ENCODE measurements at regions not wholly inside any gene's neighbourhood (a gene's known extent, or its start where the extent isn't known, plus 50 kb on each side); places are given as distances from the start of the nearest gene placed in this dataset.
A peak's percentile ranks its signal among the peaks of the same experiment; 100 is the strongest.

DNA sequence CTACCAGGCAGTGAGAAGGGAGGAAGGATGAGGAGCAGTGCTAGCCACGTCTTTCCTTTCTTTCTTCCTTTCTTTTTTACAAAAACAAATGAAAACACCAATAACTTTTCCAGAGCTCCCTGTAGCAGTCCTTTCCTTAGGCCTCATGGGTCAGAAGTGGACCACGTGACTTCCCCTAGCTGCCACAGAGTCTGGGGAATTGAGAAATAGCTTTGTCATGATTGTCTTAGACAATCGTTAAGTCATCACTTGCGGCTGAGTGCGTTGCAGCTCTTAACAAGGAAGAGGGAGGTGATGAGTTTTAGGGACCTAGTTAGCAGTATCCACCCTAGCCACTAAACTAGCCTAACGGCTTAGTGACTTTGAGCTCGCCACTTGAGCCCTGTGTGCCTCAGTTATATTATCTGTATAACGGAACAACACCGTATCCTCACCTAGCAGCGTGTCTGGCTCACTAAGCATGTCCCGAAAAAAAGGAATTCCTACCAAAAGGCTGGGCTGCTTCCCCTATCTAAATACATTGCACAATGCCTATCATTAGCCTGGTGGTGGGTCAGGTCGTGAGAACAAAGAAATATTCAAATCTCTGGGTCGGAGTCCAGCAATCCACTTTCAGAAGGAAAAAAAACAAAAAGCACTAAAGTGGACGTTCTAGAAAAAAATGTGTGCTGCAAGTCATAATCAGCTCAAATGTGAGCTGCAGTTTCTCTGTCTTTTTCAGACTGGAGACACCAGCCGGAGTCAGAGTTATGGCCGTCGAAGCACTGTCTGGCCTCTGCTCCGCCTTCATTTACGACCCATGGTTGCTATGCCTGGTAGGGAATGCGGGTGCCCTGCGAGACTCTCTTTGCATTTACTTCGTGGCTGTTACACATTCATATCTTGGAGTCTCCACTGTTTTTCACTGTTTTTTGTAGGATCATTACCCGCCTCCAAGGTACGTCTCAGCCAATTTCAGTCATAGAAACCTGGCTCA lies 338.5 kb upstream of the FOXK1 start:
- Histone ChIP-seq H4K91ac (ENCODE audit: insufficient read length, low read depth, low read length) (peak overlapping the region; percentile 45), H4K20me1 (ENCODE audit: control insufficient read depth, insufficient read depth, insufficient read length) (no peaks in the 10 kb centered on the region), H3K9me3 (ENCODE audit: control insufficient read depth, low read depth, low read length) (peaks cover 6% of the 10 kb centered on the region), H2AFZ (ENCODE audit: low read length) (no peak overlapping the region), H3K79me2 (ENCODE audit: insufficient read depth, low read length) (no peaks in the 10 kb centered on the region), H3K18ac (ENCODE audit: insufficient read length, low read depth, low read length) (no peak overlapping the region), H2AK5ac (ENCODE audit: insufficient read length, low read length) (no peak overlapping the region), H3K4me2 (ENCODE audit: insufficient read depth, insufficient read length, low read length) (no peak overlapping the region), H3K27ac (ENCODE audit: insufficient read length, low read depth, low read length) (no peak overlapping the region), H2BK5ac (ENCODE audit: insufficient read length, low read length) (no peak overlapping the region), H3K9ac (ENCODE audit: extremely low read depth, insufficient read length, low read length) (no peak overlapping the region), H2BK20ac (ENCODE audit: low read depth, low read length, poor library complexity, severe bottlenecking) (no peak overlapping the region), H3T11ph (ENCODE audit: low read length) (no peak overlapping the region), H4K5ac (ENCODE audit: insufficient read length, low read depth, low read length) (no peak overlapping the region), H3K56ac (ENCODE audit: insufficient read length, low read depth, low read length) (no peak overlapping the region), H3K23ac (ENCODE audit: insufficient read length, low read depth, low read length) (no peak overlapping the region), H3K79me1 (ENCODE audit: insufficient read depth, low read depth, low read length, poor library complexity, severe bottlenecking) (no peaks in the 10 kb centered on the region), H3K4ac (ENCODE audit: low read depth, low read length) (no peak overlapping the region), H4K8ac (replicated peaks; ENCODE audit: insufficient read length, low read depth, low read length) (no peak overlapping the region), H3K23me2 (ENCODE audit: insufficient read length, low read depth, low read length, poor library complexity, severe bottlenecking) (no peaks in the 10 kb centered on the region), H2BK12ac (ENCODE audit: insufficient read length, low read depth, low read length) (no peak overlapping the region), H3K4me1 (ENCODE audit: insufficient read depth, low read length) (no peaks in the 10 kb centered on the region), H3K27me3 (ENCODE audit: insufficient read depth, low read length) (no peaks in the 10 kb centered on the region), H2BK120ac (ENCODE audit: low read depth, low read length, poor library complexity, severe bottlenecking) (no peak overlapping the region), H2BK15ac (ENCODE audit: low read depth, low read length) (no peak overlapping the region), H3K14ac (ENCODE audit: insufficient read depth, low read length) (no peak overlapping the region)
- Mint-ChIP-seq H3K9me3 (peaks cover 57 to 94% of the 10 kb centered on the region in 2 experiments), H3K36me3 (ENCODE audit: insufficient read depth in 1 of 3, low read depth in 3 of 3) (peaks cover 7 to 28% (median 15%) of the 10 kb centered on the region in 3 experiments; a peak in 6 of 7 replicates), H3K4me1 (no peaks in the 10 kb centered on the region), H3K4me3 (no peak overlapping the region), H3K27me3 (ENCODE audit: low read depth) (peaks cover 12% of the 10 kb centered on the region), H3K27ac (no peak overlapping the region)
- DNase-seq: no peak
- TF ChIP-seq, protein P1, sequence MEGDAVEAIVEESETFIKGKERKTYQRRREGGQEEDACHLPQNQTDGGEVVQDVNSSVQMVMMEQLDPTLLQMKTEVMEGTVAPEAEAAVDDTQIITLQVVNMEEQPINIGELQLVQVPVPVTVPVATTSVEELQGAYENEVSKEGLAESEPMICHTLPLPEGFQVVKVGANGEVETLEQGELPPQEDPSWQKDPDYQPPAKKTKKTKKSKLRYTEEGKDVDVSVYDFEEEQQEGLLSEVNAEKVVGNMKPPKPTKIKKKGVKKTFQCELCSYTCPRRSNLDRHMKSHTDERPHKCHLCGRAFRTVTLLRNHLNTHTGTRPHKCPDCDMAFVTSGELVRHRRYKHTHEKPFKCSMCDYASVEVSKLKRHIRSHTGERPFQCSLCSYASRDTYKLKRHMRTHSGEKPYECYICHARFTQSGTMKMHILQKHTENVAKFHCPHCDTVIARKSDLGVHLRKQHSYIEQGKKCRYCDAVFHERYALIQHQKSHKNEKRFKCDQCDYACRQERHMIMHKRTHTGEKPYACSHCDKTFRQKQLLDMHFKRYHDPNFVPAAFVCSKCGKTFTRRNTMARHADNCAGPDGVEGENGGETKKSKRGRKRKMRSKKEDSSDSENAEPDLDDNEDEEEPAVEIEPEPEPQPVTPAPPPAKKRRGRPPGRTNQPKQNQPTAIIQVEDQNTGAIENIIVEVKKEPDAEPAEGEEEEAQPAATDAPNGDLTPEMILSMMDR (conservative IDR thresholded peaks at IDR 0.05): no peak
- no CpG with 5 or more reads among the region's 24 CpGs for WGBS (ENCODE audit: extremely low coverage, insufficient read length, low lambda C conversion rate)

Measured in H9 (cell line).